PFSK-1 (cell line): ENCODE measurements at regions not wholly inside any gene's neighbourhood (a gene's known extent, or its start where the extent isn't known, plus 50 kb on each side); places are given as distances from the start of the nearest gene placed in this dataset.

Source experiments
- FOXP2 ChIP-seq: optimal IDR thresholded peaks from 2 replicates; pipeline ENCODE3; 2011; ENCODE audit warnings: borderline replicate concordance, control low read depth, inconsistent platforms; ENCODE audit not compliant: insufficient read depth; ENCODE audit errors: extremely low read length, extremely low read depth
- POLR2AphosphoS5 ChIP-seq: IDR thresholded peaks from 2 replicates; pipeline ENCODE4 v1.6.1; 2012; ENCODE audit warnings: low read depth, mild to moderate bottlenecking, control low read depth, low read length, moderate library complexity
- TF ChIP-seq, protein P1 (sequence below), 2 experiments: IDR thresholded peaks; 2 replicates each; pipeline versions ENCODE4 v1.6.1 to v1.8.0; 2011 to 2012; ENCODE audit warnings: low read depth in 2 of 2, low read length in 2 of 2, control low read depth in 1 of 2, inconsistent platforms in 1 of 2, mild to moderate bottlenecking in 1 of 2, moderate library complexity in 1 of 2; ENCODE audit not compliant: insufficient read depth in 1 of 2

GRCh38 chr9:108045851-108046250, 556.3 kb upstream of the KLF4 start:
- TF ChIP-seq, protein P1, sequence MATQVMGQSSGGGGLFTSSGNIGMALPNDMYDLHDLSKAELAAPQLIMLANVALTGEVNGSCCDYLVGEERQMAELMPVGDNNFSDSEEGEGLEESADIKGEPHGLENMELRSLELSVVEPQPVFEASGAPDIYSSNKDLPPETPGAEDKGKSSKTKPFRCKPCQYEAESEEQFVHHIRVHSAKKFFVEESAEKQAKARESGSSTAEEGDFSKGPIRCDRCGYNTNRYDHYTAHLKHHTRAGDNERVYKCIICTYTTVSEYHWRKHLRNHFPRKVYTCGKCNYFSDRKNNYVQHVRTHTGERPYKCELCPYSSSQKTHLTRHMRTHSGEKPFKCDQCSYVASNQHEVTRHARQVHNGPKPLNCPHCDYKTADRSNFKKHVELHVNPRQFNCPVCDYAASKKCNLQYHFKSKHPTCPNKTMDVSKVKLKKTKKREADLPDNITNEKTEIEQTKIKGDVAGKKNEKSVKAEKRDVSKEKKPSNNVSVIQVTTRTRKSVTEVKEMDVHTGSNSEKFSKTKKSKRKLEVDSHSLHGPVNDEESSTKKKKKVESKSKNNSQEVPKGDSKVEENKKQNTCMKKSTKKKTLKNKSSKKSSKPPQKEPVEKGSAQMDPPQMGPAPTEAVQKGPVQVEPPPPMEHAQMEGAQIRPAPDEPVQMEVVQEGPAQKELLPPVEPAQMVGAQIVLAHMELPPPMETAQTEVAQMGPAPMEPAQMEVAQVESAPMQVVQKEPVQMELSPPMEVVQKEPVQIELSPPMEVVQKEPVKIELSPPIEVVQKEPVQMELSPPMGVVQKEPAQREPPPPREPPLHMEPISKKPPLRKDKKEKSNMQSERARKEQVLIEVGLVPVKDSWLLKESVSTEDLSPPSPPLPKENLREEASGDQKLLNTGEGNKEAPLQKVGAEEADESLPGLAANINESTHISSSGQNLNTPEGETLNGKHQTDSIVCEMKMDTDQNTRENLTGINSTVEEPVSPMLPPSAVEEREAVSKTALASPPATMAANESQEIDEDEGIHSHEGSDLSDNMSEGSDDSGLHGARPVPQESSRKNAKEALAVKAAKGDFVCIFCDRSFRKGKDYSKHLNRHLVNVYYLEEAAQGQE (IDR thresholded peaks at IDR 0.05; ENCODE audit: insufficient read depth in 1 of 2, low read depth in 2 of 2, low read length in 2 of 2), result no peak
- TF ChIP-seq POLR2AphosphoS5, result no peak
- no peak for TF ChIP-seq FOXP2
